Upper lobe of right lung (tissue), 1 donor: ENCODE measurements at regions not wholly inside any gene's neighbourhood (a gene's known extent, or its start where the extent isn't known, plus 50 kb on each side); places are given as distances from the start of the nearest gene placed in this dataset.

Experiments used
- ATAC-seq: fragments of 200-7000 bp; cut with Tn5 transposase; one replicate; pipeline ENCODE4 v1.9.1; 2020; ENCODE audit warnings: mild to moderate bottlenecking, moderate library complexity
- DNase-seq: peaks from one replicate; pipeline ENCODE4 v3.0.0-alpha.2; 2020
- H3K27ac ChIP-seq: fragments of 200-600 bp; one replicate; pipeline ENCODE4 v1.8.0; 2022
- H3K27me3 ChIP-seq: fragments of 200-600 bp; one replicate; pipeline ENCODE4 v1.8.0; 2022; ENCODE audit warnings: mild to moderate bottlenecking
- H3K36me3 ChIP-seq: fragments of 200-600 bp; one replicate; pipeline ENCODE4 v1.8.0; 2022
- H3K4me1 ChIP-seq: fragments of 200-600 bp; one replicate; pipeline ENCODE4 v1.8.0; 2022
- H3K4me3 ChIP-seq: fragments of 200-600 bp; one replicate; pipeline ENCODE4 v1.8.0; 2022; ENCODE audit warnings: mild to moderate bottlenecking
- H3K9me3 ChIP-seq: fragments of 200-600 bp; one replicate; pipeline ENCODE4 v1.8.0; 2022
- CTCF ChIP-seq: fragments of 200-600 bp; IDR thresholded peaks from one replicate; pipeline ENCODE4 v1.8.0; 2022; ENCODE audit warnings: antibody characterized with exemption
- intact Hi-C: fragments of 100-400 bp; cut with DNase I; formaldehyde crosslinking; loops from one replicate; pipeline ENCODE4 v1.11.0; 2022
- donor health status: DM: no; HTN: yes; CAD: no; lungs with severe emphysema.

- ATAC-seq (no peak), DNase-seq (no peak)
- Histone ChIP-seq H3K27ac (no peak overlapping the region), H3K4me1 (no peaks in the 10 kb centered on the region), H3K36me3 (no peaks in the 10 kb centered on the region), H3K9me3 (no peaks in the 10 kb centered on the region), H3K4me3 (no peak overlapping the region), H3K27me3 (no peaks in the 10 kb centered on the region)
- intact Hi-C loops: no loop called here
- no peak for TF ChIP-seq CTCF
Observed at GRCh38 chr6:87817183-87817582, 115.2 kb upstream of the AKIRIN2 start.

- no peaks in the 10 kb centered on the region for H3K9me3 ChIP-seq
- no peak overlapping the region for H3K27ac ChIP-seq
- H3K4me3 ChIP-seq: no peak overlapping the region
- H3K36me3 ChIP-seq: no peaks in the 10 kb centered on the region
- no peak for TF ChIP-seq CTCF
- intact Hi-C loops: no loop called here
- ATAC-seq (no peak), DNase-seq (no peak)
- no peaks in the 10 kb centered on the region for H3K27me3 ChIP-seq
- H3K4me1 ChIP-seq: no peaks in the 10 kb centered on the region
Observed at GRCh38 chr6:87815449-87815848, 113.4 kb upstream of the AKIRIN2 start.

- intact Hi-C loops: no loop called here
- no peaks in the 10 kb centered on the region for H3K4me1 ChIP-seq
- no peak overlapping the region for H3K4me3 ChIP-seq
- H3K27ac ChIP-seq: no peak overlapping the region
- no peak for TF ChIP-seq CTCF
- no peaks in the 10 kb centered on the region for H3K9me3 ChIP-seq
- ATAC-seq (no peak), DNase-seq (no peak)
- no peaks in the 10 kb centered on the region for H3K27me3 ChIP-seq
- H3K36me3 ChIP-seq: no peaks in the 10 kb centered on the region
Observed at GRCh38 chr6:87808005-87808757, 106.1 kb upstream of the AKIRIN2 start.

GRCh38 chr6:87807475-87807874 lies 105.4 kb upstream of the AKIRIN2 start:
- Histone ChIP-seq H3K27ac (no peak overlapping the region), H3K36me3 (no peaks in the 10 kb centered on the region), H3K9me3 (no peaks in the 10 kb centered on the region), H3K4me3 (no peak overlapping the region), H3K4me1 (no peaks in the 10 kb centered on the region), H3K27me3 (no peaks in the 10 kb centered on the region)
- TF ChIP-seq CTCF: no peak
- DNase-seq (no peak), ATAC-seq (no peak)
- intact Hi-C loops: no loop called here

- H3K4me1 ChIP-seq: no peaks in the 10 kb centered on the region
- H3K27ac ChIP-seq: no peak overlapping the region
- no peak overlapping the region for H3K4me3 ChIP-seq
- no peak for ATAC-seq
- intact Hi-C loops: no loop called here
- no peak for DNase-seq
- no peak for TF ChIP-seq CTCF
- no peaks in the 10 kb centered on the region for H3K27me3 ChIP-seq
- no peaks in the 10 kb centered on the region for H3K36me3 ChIP-seq
- H3K9me3 ChIP-seq: no peaks in the 10 kb centered on the region
Observed at GRCh38 chr6:87806635-87807034, 104.6 kb upstream of the AKIRIN2 start.

GRCh38 chr6:87806099-87806498 lies 104.1 kb upstream of the AKIRIN2 start:
- intact Hi-C loops: no loop called here
- Histone ChIP-seq H3K27ac (no peak overlapping the region), H3K27me3 (no peaks in the 10 kb centered on the region), H3K36me3 (no peaks in the 10 kb centered on the region), H3K4me1 (no peaks in the 10 kb centered on the region), H3K4me3 (no peak overlapping the region), H3K9me3 (no peaks in the 10 kb centered on the region)
- no peak for TF ChIP-seq CTCF
- ATAC-seq: no peak
- DNase-seq: no peak
